HEK293 (cell line): ENCODE measurements at regions not wholly inside any gene's neighbourhood (a gene's known extent, or its start where the extent isn't known, plus 50 kb on each side); places are given as distances from the start of the nearest gene placed in this dataset.

ENCODE experiments used
- CTCF ChIA-PET: fragments of 350-600 bp; formaldehyde crosslinking; extraction: SDS; loops from one replicate; lab custom pipeline; 2021; ENCODE audit warnings: antibody characterized with exemption; lab: Yijun Ruan, JAX
- POLR2A ChIA-PET: fragments of 300-600 bp; formaldehyde crosslinking; extraction: SDS; loops from one replicate; lab custom pipeline; 2020; ENCODE audit warnings: antibody characterized with exemption, inconsistent platforms; lab: Yijun Ruan, JAX
- H3K27ac ChIP-seq: fragments of 200-500 bp; sonication (Bioruptor generic); 2 replicates; pipeline ENCODE4 v1.5.1; 2014; ENCODE audit warnings: low read depth, low read length, control low read depth, inconsistent platforms; ENCODE audit errors: extremely low read depth
- H3K36me3 ChIP-seq, 2 experiments: fragments of 200-500 bp in 1 of 2; sonication (Bioruptor generic) in 1 of 2; 1 replicate in 1 of 2; 2 replicates in 1 of 2; pipeline ENCODE4 v1.5.1; 2014 to 2017; ENCODE audit warnings: inconsistent platforms in 2 of 2, low read length in 2 of 2; ENCODE audit not compliant: control insufficient read depth in 2 of 2, insufficient read depth in 1 of 2
- H3K4me1 ChIP-seq: fragments of 200-500 bp; sonication (Bioruptor generic); 2 replicates; pipeline ENCODE4 v1.5.1; 2014; ENCODE audit warnings: mild to moderate bottlenecking, low read length, inconsistent platforms; ENCODE audit not compliant: control insufficient read depth, insufficient read depth
- H3K4me3 ChIP-seq: 2 replicates; pipeline ENCODE4 v1.5.1; 2011; ENCODE audit warnings: low read depth, mild to moderate bottlenecking, control low read depth, low read length, moderate library complexity
- H3K9me3 ChIP-seq: fragments of 200-500 bp; sonication (Bioruptor generic); 2 replicates; pipeline ENCODE4 v1.5.1; 2014; ENCODE audit warnings: low read depth, low read length, inconsistent platforms; ENCODE audit not compliant: control insufficient read depth, insufficient read depth
- EGR2 ChIP-seq: fragments of 450-650 bp; formaldehyde crosslinking; IDR thresholded peaks from 2 replicates; pipeline ENCODE4 v1.5.1; 2016; ENCODE audit warnings: low read depth, missing biosample characterization, missing genetic modification characterization
- KLF17 ChIP-seq: fragments of 450-650 bp; formaldehyde crosslinking; IDR thresholded peaks from 2 replicates; pipeline ENCODE4 v1.5.1; 2016; ENCODE audit warnings: missing biosample characterization, missing genetic modification characterization
- MEIS1 ChIP-seq: sonication (generic); formaldehyde crosslinking; IDR thresholded peaks from 2 replicates; pipeline ENCODE4 v1.8.1; 2022; ENCODE audit warnings: missing genetic modification reagents, mild to moderate bottlenecking, borderline replicate concordance
- MZF1 ChIP-seq: fragments of 450-650 bp; formaldehyde crosslinking; IDR thresholded peaks from 2 replicates; pipeline ENCODE4 v1.5.1; 2017; ENCODE audit warnings: missing biosample characterization, missing genetic modification characterization, borderline replicate concordance
- REST ChIP-seq: fragments of 450-650 bp; formaldehyde crosslinking; IDR thresholded peaks from 2 replicates; pipeline ENCODE4 v1.5.1; 2016; ENCODE audit warnings: missing biosample characterization, missing genetic modification characterization
- SALL2 ChIP-seq: fragments of 450-650 bp; formaldehyde crosslinking; IDR thresholded peaks from 2 replicates; pipeline ENCODE4 v1.5.0; 2017; ENCODE audit warnings: missing biosample characterization, mild to moderate bottlenecking, missing genetic modification characterization, borderline replicate concordance
- TRIM28 ChIP-seq: IDR thresholded peaks from 2 replicates; pipeline ENCODE4 v1.6.1; 2011; ENCODE audit warnings: low read length, control low read depth, borderline replicate concordance
- ZBTB17 ChIP-seq: fragments of 450-650 bp; formaldehyde crosslinking; IDR thresholded peaks from 2 replicates; pipeline ENCODE4 v1.5.1; 2016; ENCODE audit warnings: missing biosample characterization, missing genetic modification characterization
- ZBTB21 ChIP-seq: fragments of 450-650 bp; formaldehyde crosslinking; IDR thresholded peaks from 2 replicates; pipeline ENCODE4 v1.5.1; 2017; ENCODE audit warnings: missing biosample characterization, missing genetic modification characterization
- ZBTB7A ChIP-seq: fragments of 450-650 bp; formaldehyde crosslinking; IDR thresholded peaks from 2 replicates; pipeline ENCODE4 v1.5.1; 2016; ENCODE audit warnings: low read depth, missing biosample characterization, missing genetic modification characterization
- ZNF157 ChIP-seq: fragments of 450-650 bp; formaldehyde crosslinking; IDR thresholded peaks from 2 replicates; pipeline ENCODE4 v1.5.1; 2016; ENCODE audit warnings: missing biosample characterization, missing genetic modification characterization
- ZNF23 ChIP-seq: fragments of 450-650 bp; formaldehyde crosslinking; IDR thresholded peaks from 2 replicates; pipeline ENCODE4 v1.5.1; 2016; ENCODE audit warnings: missing biosample characterization, missing genetic modification characterization, borderline replicate concordance
- ZNF26 ChIP-seq: fragments of 450-650 bp; formaldehyde crosslinking; IDR thresholded peaks from 2 replicates; pipeline ENCODE4 v1.5.1; 2016; ENCODE audit warnings: missing biosample characterization, missing genetic modification characterization
- ZNF280C ChIP-seq: fragments of 450-650 bp; formaldehyde crosslinking; IDR thresholded peaks from 2 replicates; pipeline ENCODE4 v1.5.1; 2016; ENCODE audit warnings: missing biosample characterization, missing genetic modification characterization
- ZNF416 ChIP-seq: fragments of 450-650 bp; formaldehyde crosslinking; IDR thresholded peaks from 2 replicates; pipeline ENCODE4 v1.5.1; 2016; ENCODE audit warnings: missing biosample characterization, missing genetic modification characterization
- ZNF645 ChIP-seq: fragments of 450-650 bp; formaldehyde crosslinking; IDR thresholded peaks from 2 replicates; pipeline ENCODE4; 2016; ENCODE audit warnings: missing biosample characterization, missing genetic modification characterization
- ZNF660 ChIP-seq: fragments of 450-650 bp; IDR thresholded peaks from 2 replicates; pipeline ENCODE4 v1.5.1; 2018; ENCODE audit warnings: missing biosample characterization, mild to moderate bottlenecking, missing genetic modification characterization
- ZNF704 ChIP-seq: fragments of 450-650 bp; formaldehyde crosslinking; IDR thresholded peaks from 2 replicates; pipeline ENCODE4 v1.5.1; 2016; ENCODE audit warnings: missing biosample characterization, missing genetic modification characterization
- ZNF747 ChIP-seq: fragments of 450-650 bp; formaldehyde crosslinking; IDR thresholded peaks from 2 replicates; pipeline ENCODE4 v1.5.1; 2016; ENCODE audit warnings: missing biosample characterization, missing genetic modification characterization
- ZNF776 ChIP-seq: fragments of 450-650 bp; formaldehyde crosslinking; IDR thresholded peaks from 2 replicates; pipeline ENCODE4 v1.5.0; 2017; ENCODE audit warnings: missing biosample characterization, missing genetic modification characterization, borderline replicate concordance
- ZXDB ChIP-seq: fragments of 450-650 bp; formaldehyde crosslinking; IDR thresholded peaks from 2 replicates; pipeline ENCODE4 v1.5.1; 2016; ENCODE audit warnings: missing biosample characterization, missing genetic modification characterization

GRCh38 chr2:134150760-134151159, 103.1 kb upstream of the MGAT5 start:
- ChIA-PET CTCF (no interaction called here), POLR2A (no interaction called here)
- Histone ChIP-seq H3K27ac (no peak overlapping the region), H3K4me1 (no peaks in the 10 kb centered on the region), H3K9me3 (no peaks in the 10 kb centered on the region)
- no peak for TF ChIP-seq ZNF416 (tag by site-specific recombination)
- no peak for TF ChIP-seq ZBTB7A
- TF ChIP-seq ZXDB (tag by site-specific recombination) = no peak
- no peak for TF ChIP-seq ZNF157
- no peak for TF ChIP-seq ZNF645
- TF ChIP-seq SALL2 (tag by site-specific recombination) = no peak
- TF ChIP-seq TRIM28 = no peak
- no peak for TF ChIP-seq MEIS1 (CRISPR knock-in tag)
- TF ChIP-seq ZBTB17 (tag by site-specific recombination) = no peak
- no peak for TF ChIP-seq ZNF704 (tag by site-specific recombination)
- no peak for TF ChIP-seq ZBTB21 (tag by site-specific recombination)
- TF ChIP-seq, all 188 proteins: peak for 0
- Histone ChIP-seq H3K36me3 (peaks cover 0 to 5% of the 10 kb centered on the region in 2 experiments; a peak in 1 of 3 replicates), H3K4me3 (no peak overlapping the region)

- Histone ChIP-seq H3K27ac (no peak overlapping the region), H3K36me3 (peaks cover 0 to 7% of the 10 kb centered on the region in 2 experiments; a peak in 1 of 3 replicates), H3K9me3 (no peaks in the 10 kb centered on the region), H3K4me1 (no peaks in the 10 kb centered on the region), H3K4me3 (no peak overlapping the region)
- CTCF ChIA-PET = no interaction called here
- POLR2A ChIA-PET = no interaction called here
- TF ChIP-seq ZNF747 (tag by site-specific recombination) (no peak), MZF1 (tag by site-specific recombination) (no peak), KLF17 (tag by site-specific recombination) (no peak), ZNF23 (no peak), REST (tag by site-specific recombination) (no peak), ZNF280C (no peak), ZNF26 (no peak), ZNF776 (no peak), EGR2 (tag by site-specific recombination) (no peak), ZNF660 (tag by site-specific recombination) (no peak)
Observed at GRCh38 chr2:134152045-134153010, 101.5 kb upstream of the MGAT5 start.
